Fibroblast of mammary gland (primary cell): ENCODE measurements at regions not wholly inside any gene's neighbourhood (a gene's known extent, or its start where the extent isn't known, plus 50 kb on each side); places are given as distances from the start of the nearest gene placed in this dataset.
"Not testable (repeated sequence)": the region's sequence is repeated elsewhere in the genome, so short reads cannot be mapped to it uniquely, and the experiment has no call there.

Experiments
- DNase-seq: peaks from one replicate; pipeline ENCODE4 v3.0.0-alpha.2; 2010; ENCODE audit warnings: low read depth
- H3K4me3 ChIP-seq: 2 replicates; pipeline ENCODE4 v1.5.1; 2011; ENCODE audit warnings: low read depth, mild to moderate bottlenecking, low read length, moderate library complexity; ENCODE audit not compliant: control insufficient read depth
- CTCF ChIP-seq: conservative IDR thresholded peaks from 2 replicates; pipeline ENCODE4 v1.5.1; 2011; ENCODE audit warnings: low read depth, low read length, inconsistent platforms; ENCODE audit not compliant: control insufficient read depth, insufficient read depth

DNA sequence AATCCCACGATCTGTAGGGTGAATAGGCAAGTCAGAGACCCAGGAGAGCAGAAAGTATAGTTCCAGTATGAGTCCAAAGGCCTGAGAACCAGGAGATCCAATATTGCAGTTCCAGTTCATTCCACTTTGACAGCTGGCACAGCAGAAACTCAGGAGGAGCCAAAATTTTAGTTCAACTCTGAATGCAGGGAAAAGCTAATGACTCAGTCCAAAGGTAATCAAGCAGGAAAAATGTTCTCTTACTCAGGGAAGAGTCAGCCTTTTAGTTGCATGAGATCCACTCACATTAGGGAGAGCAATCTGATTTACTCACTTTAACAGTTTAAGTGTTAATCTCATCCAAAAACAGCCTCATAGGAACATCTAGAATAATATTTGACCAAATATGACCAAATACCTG lies 130.2 kb upstream of the LRFN5 start:
- TF ChIP-seq CTCF, result no peak
- peak; percentile 45 for DNase-seq
- no peak overlapping the region for H3K4me3 ChIP-seq

DNA sequence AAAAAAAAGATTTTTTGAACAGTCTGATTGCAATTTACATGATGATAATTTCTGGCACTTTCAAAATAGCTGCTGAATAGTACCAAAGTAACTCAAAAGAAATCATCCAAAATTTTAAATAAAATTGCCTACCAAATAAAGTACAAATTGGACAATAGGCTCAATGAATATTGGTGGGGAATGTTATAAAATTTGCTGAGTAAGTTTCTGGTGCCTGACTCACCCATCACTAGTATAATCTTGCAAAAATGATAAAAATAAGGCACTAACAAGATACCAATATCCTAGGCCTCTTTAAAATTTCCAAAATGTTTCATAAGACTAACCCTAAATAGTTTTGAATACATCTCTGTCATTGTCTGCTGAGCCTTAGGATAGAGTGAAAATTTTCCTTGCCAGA lies 145.3 kb upstream of the LRFN5 start:
- H3K4me3 ChIP-seq, result no peak overlapping the region
- DNase-seq, result no peak
- no peak for TF ChIP-seq CTCF

- TF ChIP-seq CTCF, result no peak
- DNase-seq, result no peak
- no peak overlapping the region for H3K4me3 ChIP-seq
These were observed 149.3 kb upstream of the LRFN5 start for GRCh38 chr14:41457393-41457792.

GRCh38 chr14:41449066-41449465 lies 157.6 kb upstream of the LRFN5 start:
- no peak overlapping the region for H3K4me3 ChIP-seq
- DNase-seq, result no peak
- TF ChIP-seq CTCF, result no peak

DNA sequence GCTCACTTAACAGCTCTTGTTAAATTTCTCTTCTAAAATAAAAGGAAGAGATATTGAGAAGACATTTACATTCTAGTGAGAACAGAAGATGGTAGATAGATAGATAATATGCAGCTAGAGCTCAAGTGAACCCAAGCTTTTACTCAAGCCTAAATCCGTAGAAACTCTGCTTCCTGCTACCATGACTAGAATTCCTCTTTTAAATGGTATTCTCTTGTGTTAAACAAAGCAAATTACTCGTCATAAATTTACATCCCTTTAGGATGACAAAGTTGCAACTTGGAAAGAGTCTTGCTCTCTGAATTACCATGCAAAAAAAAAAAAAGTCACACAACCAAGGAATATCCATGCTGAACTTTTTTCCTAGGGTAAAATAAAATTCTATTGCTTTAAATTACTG lies 160.7 kb upstream of the LRFN5 start:
- no peak overlapping the region for H3K4me3 ChIP-seq
- DNase-seq, result no peak
- no peak for TF ChIP-seq CTCF

DNA sequence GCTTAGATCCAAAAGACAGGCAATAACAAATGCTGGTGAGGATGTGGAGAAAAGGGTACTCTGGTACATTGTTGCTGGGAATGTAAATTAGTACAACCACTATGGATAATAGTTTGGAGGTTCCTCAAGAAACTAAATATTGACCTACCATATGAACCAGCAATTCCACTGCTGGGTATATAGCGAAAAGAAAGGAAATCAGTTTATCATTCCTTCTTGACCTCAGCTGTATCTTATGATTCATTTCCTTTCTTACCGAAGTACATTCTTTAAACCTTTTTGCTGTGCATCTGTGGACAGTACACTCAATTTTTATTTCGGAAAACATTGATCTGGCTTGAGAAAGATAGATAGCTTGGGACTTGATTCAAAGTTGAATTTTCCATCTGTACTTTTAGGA lies 183.2 kb upstream of the LRFN5 start:
- DNase-seq, result no peak
- TF ChIP-seq CTCF, result no peak
- H3K4me3 ChIP-seq, result no peak overlapping the region

GRCh38 chr14:41421308-41421707 lies 185.4 kb upstream of the LRFN5 start:
- H3K4me3 ChIP-seq, DNase-seq: not testable (repeated sequence)
